Neural progenitor cell (in vitro differentiated cells): ENCODE measurements at regions not wholly inside any gene's neighbourhood (a gene's known extent, or its start where the extent isn't known, plus 50 kb on each side); places are given as distances from the start of the nearest gene placed in this dataset.

Experiments used
- DNase-seq: peaks from one replicate; pipeline ENCODE4 v3.0.0-alpha.2; 2016; ENCODE audit warnings: low spot score
- H2AFZ ChIP-seq: fragments of 200-600 bp; sonication (generic); replicated peaks from 2 replicates; pipeline ENCODE4 v1.6.1; 2016; ENCODE audit warnings: antibody characterized with exemption
- H3F3A ChIP-seq: fragments of 200-600 bp; sonication (generic); 2 replicates; pipeline ENCODE4 v1.6.1; 2016; ENCODE audit warnings: antibody characterized with exemption, low read depth
- H3K27ac ChIP-seq: fragments of 200-600 bp; sonication (generic); 2 replicates; pipeline ENCODE4 v1.5.1; 2016; ENCODE audit warnings: mild to moderate bottlenecking
- H3K27me3 ChIP-seq: fragments of 200-600 bp; sonication (generic); 2 replicates; pipeline ENCODE4 v1.6.1; 2016; ENCODE audit warnings: mild to moderate bottlenecking, moderate library complexity
- H3K36me3 ChIP-seq: fragments of 200-600 bp; sonication (generic); 2 replicates; pipeline ENCODE4 v1.5.1; 2016
- H3K4me1 ChIP-seq: fragments of 200-600 bp; sonication (generic); 2 replicates; pipeline ENCODE4 v1.6.1; 2016; ENCODE audit warnings: mixed run types
- H3K4me2 ChIP-seq: fragments of 200-600 bp; sonication (generic); 2 replicates; pipeline ENCODE4 v1.6.1; 2016
- H3K4me3 ChIP-seq: fragments of 200-600 bp; sonication (generic); 2 replicates; pipeline ENCODE4 v1.5.1; 2016
- H3K79me2 ChIP-seq: fragments of 200-600 bp; sonication (generic); 2 replicates; pipeline ENCODE4 v1.6.1; 2016; ENCODE audit warnings: low read depth
- H3K9ac ChIP-seq: fragments of 200-600 bp; sonication (generic); 2 replicates; pipeline ENCODE4 v1.6.1; 2016
- H3K9me3 ChIP-seq: fragments of 200-600 bp; sonication (generic); 2 replicates; pipeline ENCODE4 v1.5.1; 2016; ENCODE audit warnings: low read depth
- H4K20me1 ChIP-seq: fragments of 200-600 bp; sonication (generic); 2 replicates; pipeline ENCODE4 v1.6.1; 2016; ENCODE audit warnings: low read depth
- H3K27ac Mint-ChIP-seq: 3 replicates; pipeline ENCODE4 v1.8.0; 2021; ENCODE audit warnings: mixed read lengths
- H3K27me3 Mint-ChIP-seq: 2 replicates; pipeline ENCODE4 v1.8.0; 2022; ENCODE audit warnings: low read depth, mild to moderate bottlenecking, inconsistent platforms, moderate library complexity, mixed read lengths; ENCODE audit not compliant: insufficient read depth
- H3K36me3 Mint-ChIP-seq: 3 replicates; pipeline ENCODE4 v1.8.0; 2021; ENCODE audit warnings: mixed read lengths
- H3K4me1 Mint-ChIP-seq: 3 replicates; pipeline ENCODE4 v1.8.0; 2021; ENCODE audit warnings: mixed read lengths
- H3K4me3 Mint-ChIP-seq: 3 replicates; pipeline ENCODE4 v1.8.0; 2021; ENCODE audit warnings: mild to moderate bottlenecking, moderate library complexity, mixed read lengths
- H3K9me3 Mint-ChIP-seq: 3 replicates; pipeline ENCODE4 v1.8.0; 2020; ENCODE audit warnings: mixed read lengths
- EZH2 ChIP-seq: fragments of 200-600 bp; sonication (generic); IDR thresholded peaks from 2 replicates; pipeline ENCODE4 v1.6.1; 2017; ENCODE audit warnings: antibody characterized with exemption, mild to moderate bottlenecking, moderate library complexity
- EZH2phosphoT487 ChIP-seq: fragments of 200-600 bp; sonication (generic); IDR thresholded peaks from 2 replicates; pipeline ENCODE4 v1.6.1; 2017; ENCODE audit warnings: antibody characterized with exemption
- TF ChIP-seq, protein P1 (sequence below): fragments of 200-600 bp; sonication (generic); IDR thresholded peaks from 2 replicates; pipeline ENCODE4 v1.5.1; 2017; ENCODE audit warnings: antibody characterized with exemption, mild to moderate bottlenecking

DNA sequence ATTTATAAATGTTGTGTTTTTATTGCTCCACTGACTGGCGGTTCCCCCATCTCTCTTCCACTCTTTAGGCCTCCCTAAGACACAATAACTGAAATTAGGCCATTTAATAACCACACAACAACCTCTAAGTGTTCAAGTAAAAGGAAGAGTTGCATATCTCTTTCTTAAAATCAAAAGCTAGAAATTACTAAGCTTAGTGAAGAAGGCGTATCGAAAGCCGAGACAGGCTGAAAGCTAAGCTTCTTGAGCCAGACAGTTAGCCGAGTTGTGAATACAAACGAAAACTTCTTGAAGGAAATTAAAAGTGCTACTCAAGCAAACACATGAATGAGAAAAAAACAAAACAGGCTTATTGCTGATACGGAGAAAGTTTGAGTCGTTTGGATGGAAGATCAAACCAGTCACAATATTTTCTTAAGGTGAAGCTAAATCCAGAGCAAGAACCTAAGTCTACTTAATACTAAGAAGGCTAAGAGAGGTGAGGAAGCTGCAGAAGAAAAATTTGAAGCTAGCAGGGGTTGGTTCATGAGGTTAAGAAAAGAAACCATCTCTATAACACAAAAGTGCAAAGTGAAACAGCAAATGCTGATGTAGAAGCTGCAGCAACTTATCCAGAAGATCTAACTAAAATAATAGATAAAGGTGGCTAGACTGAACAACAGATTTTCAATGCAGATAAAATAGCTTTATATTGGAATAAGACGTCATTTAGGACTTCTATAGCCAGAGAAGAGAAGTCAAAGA lies 194.0 kb upstream of the TTC29 start:
- no peaks in the 10 kb centered on the region for H3K36me3 ChIP-seq
- H3K36me3 Mint-ChIP-seq, result no peaks in the 10 kb centered on the region
- H3K4me3 ChIP-seq, result no peak overlapping the region
- H3K27me3 Mint-ChIP-seq, result peaks cover 2% of the 10 kb centered on the region
- no peak overlapping the region for H3K9ac ChIP-seq
- H2AFZ ChIP-seq, result no peak overlapping the region
- H3K27ac Mint-ChIP-seq, result no peak overlapping the region
- no peak overlapping the region for H3K4me3 Mint-ChIP-seq
- no peaks in the 10 kb centered on the region for H3F3A ChIP-seq
- no peaks in the 10 kb centered on the region for H3K4me1 ChIP-seq
- peaks cover 11% of the 10 kb centered on the region for H3K4me1 Mint-ChIP-seq
- H3K27me3 ChIP-seq, result no peaks in the 10 kb centered on the region
- no peak for DNase-seq
- no peaks in the 10 kb centered on the region for H4K20me1 ChIP-seq
- no peaks in the 10 kb centered on the region for H3K9me3 Mint-ChIP-seq
- no peaks in the 10 kb centered on the region for H3K9me3 ChIP-seq
- H3K79me2 ChIP-seq, result no peaks in the 10 kb centered on the region
- H3K27ac ChIP-seq, result no peak overlapping the region
- H3K4me2 ChIP-seq, result no peak overlapping the region
- TF ChIP-seq, protein P1, sequence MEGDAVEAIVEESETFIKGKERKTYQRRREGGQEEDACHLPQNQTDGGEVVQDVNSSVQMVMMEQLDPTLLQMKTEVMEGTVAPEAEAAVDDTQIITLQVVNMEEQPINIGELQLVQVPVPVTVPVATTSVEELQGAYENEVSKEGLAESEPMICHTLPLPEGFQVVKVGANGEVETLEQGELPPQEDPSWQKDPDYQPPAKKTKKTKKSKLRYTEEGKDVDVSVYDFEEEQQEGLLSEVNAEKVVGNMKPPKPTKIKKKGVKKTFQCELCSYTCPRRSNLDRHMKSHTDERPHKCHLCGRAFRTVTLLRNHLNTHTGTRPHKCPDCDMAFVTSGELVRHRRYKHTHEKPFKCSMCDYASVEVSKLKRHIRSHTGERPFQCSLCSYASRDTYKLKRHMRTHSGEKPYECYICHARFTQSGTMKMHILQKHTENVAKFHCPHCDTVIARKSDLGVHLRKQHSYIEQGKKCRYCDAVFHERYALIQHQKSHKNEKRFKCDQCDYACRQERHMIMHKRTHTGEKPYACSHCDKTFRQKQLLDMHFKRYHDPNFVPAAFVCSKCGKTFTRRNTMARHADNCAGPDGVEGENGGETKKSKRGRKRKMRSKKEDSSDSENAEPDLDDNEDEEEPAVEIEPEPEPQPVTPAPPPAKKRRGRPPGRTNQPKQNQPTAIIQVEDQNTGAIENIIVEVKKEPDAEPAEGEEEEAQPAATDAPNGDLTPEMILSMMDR, result no peak
- TF ChIP-seq EZH2 (no peak), EZH2phosphoT487 (no peak)

DNA sequence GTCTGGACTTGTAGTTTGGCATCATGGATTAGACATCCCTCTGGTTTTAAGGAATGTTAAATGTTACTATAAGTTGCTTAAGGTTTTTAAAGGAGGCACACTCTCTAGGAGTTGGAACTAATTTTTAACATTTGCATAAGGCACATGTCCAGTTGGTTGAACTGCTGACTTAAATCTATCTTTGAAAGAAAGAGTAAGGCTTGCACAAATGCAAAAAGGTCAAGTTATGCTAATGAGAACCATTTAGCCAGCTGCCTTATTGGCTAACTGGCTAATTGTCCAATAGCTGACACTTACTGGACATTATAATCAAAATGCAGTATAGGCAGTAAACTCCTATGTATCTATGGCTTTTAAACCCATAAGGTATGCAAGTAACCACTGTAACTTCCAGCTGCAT lies 206.1 kb upstream of the TTC29 start:
- no peak overlapping the region for H3K4me3 Mint-ChIP-seq
- DNase-seq, result no peak
- no peaks in the 10 kb centered on the region for H3K36me3 Mint-ChIP-seq
- Histone ChIP-seq H3K27ac (no peak overlapping the region), H3K4me1 (peaks cover 4% of the 10 kb centered on the region), H3K4me2 (no peak overlapping the region), H3K9ac (no peak overlapping the region), H3K9me3 (no peaks in the 10 kb centered on the region), H3K27me3 (no peaks in the 10 kb centered on the region), H3K4me3 (no peak overlapping the region), H3K36me3 (no peaks in the 10 kb centered on the region), H3K79me2 (no peaks in the 10 kb centered on the region), H3F3A (no peaks in the 10 kb centered on the region), H4K20me1 (no peaks in the 10 kb centered on the region), H2AFZ (no peak overlapping the region)
- peaks cover 5% of the 10 kb centered on the region for H3K9me3 Mint-ChIP-seq
- H3K27me3 Mint-ChIP-seq, result no peaks in the 10 kb centered on the region
- peaks cover 6% of the 10 kb centered on the region for H3K4me1 Mint-ChIP-seq
- TF ChIP-seq EZH2phosphoT487 (no peak), EZH2 (no peak)
- TF ChIP-seq, protein P1, result no peak
- no peak overlapping the region for H3K27ac Mint-ChIP-seq

DNA sequence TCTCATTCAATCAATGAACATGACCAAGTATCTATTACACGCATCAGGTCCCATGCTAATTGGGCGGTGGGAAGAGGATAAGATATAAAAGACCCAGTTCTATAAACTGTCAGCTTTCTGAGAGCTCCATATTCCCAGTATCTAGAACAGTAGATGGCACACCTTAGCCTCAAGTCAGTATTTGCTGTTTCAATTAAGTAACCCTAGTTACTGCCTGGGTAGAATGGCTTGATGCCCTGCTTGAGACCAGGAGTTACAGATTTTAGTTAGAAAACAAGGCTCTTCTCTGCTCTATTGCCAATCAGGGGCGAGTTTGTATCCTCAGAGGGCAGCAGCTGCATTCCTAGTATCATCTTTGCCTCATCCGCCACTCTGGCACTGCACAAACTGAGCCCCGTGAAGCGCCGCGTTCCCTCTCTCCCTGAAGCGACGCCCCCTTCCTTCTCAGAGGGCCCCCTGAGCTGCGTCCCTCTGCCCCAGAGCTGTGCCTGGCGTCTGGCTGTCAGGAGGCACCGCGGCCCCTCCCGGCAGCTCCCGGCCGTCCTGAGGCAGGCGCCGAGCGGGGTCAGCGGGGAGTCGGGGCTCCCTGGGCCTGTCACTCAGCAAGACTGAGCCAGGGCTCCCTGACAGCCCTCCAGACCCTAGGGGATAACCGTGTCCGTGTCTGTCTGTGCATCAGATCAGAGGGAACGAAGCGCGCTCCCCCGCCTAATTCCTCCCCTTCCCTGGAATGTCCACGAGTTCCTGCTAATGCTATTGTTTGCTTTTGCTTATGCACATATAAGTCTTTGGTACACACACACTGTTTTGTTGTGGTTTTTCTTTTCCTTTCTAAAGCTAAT lies 212.4 kb upstream of the TTC29 start:
- Histone ChIP-seq H3K9me3 (no peaks in the 10 kb centered on the region), H3K4me3 (peak overlapping the region; percentile 49), H3K9ac (no peak overlapping the region), H4K20me1 (no peaks in the 10 kb centered on the region), H3F3A (no peaks in the 10 kb centered on the region), H3K4me2 (peak overlapping the region; percentile 80), H3K27ac (no peak overlapping the region), H3K4me1 (peaks cover 8% of the 10 kb centered on the region), H3K27me3 (no peaks in the 10 kb centered on the region), H2AFZ (peak overlapping the region; percentile 92), H3K36me3 (no peaks in the 10 kb centered on the region), H3K79me2 (no peaks in the 10 kb centered on the region)
- H3K27ac Mint-ChIP-seq, result no peak overlapping the region
- peak; percentile 78 for DNase-seq
- no peaks in the 10 kb centered on the region for H3K27me3 Mint-ChIP-seq
- TF ChIP-seq EZH2 (no peak), EZH2phosphoT487 (no peak)
- TF ChIP-seq, protein P1, result no peak
- peak overlapping the region; percentile 82 for H3K4me3 Mint-ChIP-seq
- H3K4me1 Mint-ChIP-seq, result peaks cover 14% of the 10 kb centered on the region
- H3K9me3 Mint-ChIP-seq, result no peaks in the 10 kb centered on the region
- no peaks in the 10 kb centered on the region for H3K36me3 Mint-ChIP-seq
